SK-N-SH treated with all-trans-retinoic acid at 6 μM for 48 hours (cell line): ENCODE measurements at regions not wholly inside any gene's neighbourhood (a gene's known extent, or its start where the extent isn't known, plus 50 kb on each side); places are given as distances from the start of the nearest gene placed in this dataset.

Experiments used
- CREB5 ChIP-seq: fragments of 250-450 bp; sonication (Bioruptor Pico); IDR thresholded peaks from 2 replicates; pipeline ENCODE4 v1.5.1; 2020; ENCODE audit warnings: low read depth, mild to moderate bottlenecking, moderate library complexity
- CSDC2 ChIP-seq: fragments of 250-450 bp; sonication (Bioruptor Pico); IDR thresholded peaks from 2 replicates; pipeline ENCODE4 v1.5.0; 2020; ENCODE audit warnings: mild to moderate bottlenecking, moderate library complexity
- GLIS3 ChIP-seq: fragments of 250-450 bp; sonication (Bioruptor Pico); IDR thresholded peaks from 2 replicates; pipeline ENCODE4 v1.5.0; 2020; ENCODE audit warnings: mild to moderate bottlenecking, moderate library complexity
- ISL1 ChIP-seq: fragments of 250-450 bp; sonication (Bioruptor Pico); IDR thresholded peaks from 2 replicates; pipeline ENCODE4 v2.1.2; 2022; ENCODE audit warnings: mild to moderate bottlenecking, moderate library complexity
- RARB ChIP-seq: fragments of 250-450 bp; sonication (Bioruptor Pico); IDR thresholded peaks from 2 replicates; pipeline ENCODE4 v1.8.0; 2021; ENCODE audit warnings: mild to moderate bottlenecking, moderate library complexity
- TCF4 ChIP-seq: fragments of 250-450 bp; sonication (Bioruptor Pico); IDR thresholded peaks from 2 replicates; pipeline ENCODE4 v1.8.0; 2021; ENCODE audit warnings: mild to moderate bottlenecking, moderate library complexity, borderline replicate concordance
- ZFP3 ChIP-seq: fragments of 250-450 bp; sonication (Bioruptor Pico); IDR thresholded peaks from 2 replicates; pipeline ENCODE4 v1.5.0; 2020; ENCODE audit warnings: mild to moderate bottlenecking, moderate library complexity
- TF ChIP-seq, protein P1 (sequence below): fragments of 250-450 bp; sonication (Bioruptor Pico); IDR thresholded peaks from 2 replicates; pipeline ENCODE4 v1.8.0; 2020; ENCODE audit warnings: mild to moderate bottlenecking, moderate library complexity, borderline replicate concordance

- TF ChIP-seq ISL1 (CRISPR knock-in tag) (no peak), TCF4 (no peak), GLIS3 (CRISPR knock-in tag) (no peak), CSDC2 (CRISPR knock-in tag) (no peak), RARB (CRISPR knock-in tag) (no peak), ZFP3 (CRISPR knock-in tag) (no peak), CREB5 (CRISPR knock-in tag) (no peak)
- TF ChIP-seq, protein P1, sequence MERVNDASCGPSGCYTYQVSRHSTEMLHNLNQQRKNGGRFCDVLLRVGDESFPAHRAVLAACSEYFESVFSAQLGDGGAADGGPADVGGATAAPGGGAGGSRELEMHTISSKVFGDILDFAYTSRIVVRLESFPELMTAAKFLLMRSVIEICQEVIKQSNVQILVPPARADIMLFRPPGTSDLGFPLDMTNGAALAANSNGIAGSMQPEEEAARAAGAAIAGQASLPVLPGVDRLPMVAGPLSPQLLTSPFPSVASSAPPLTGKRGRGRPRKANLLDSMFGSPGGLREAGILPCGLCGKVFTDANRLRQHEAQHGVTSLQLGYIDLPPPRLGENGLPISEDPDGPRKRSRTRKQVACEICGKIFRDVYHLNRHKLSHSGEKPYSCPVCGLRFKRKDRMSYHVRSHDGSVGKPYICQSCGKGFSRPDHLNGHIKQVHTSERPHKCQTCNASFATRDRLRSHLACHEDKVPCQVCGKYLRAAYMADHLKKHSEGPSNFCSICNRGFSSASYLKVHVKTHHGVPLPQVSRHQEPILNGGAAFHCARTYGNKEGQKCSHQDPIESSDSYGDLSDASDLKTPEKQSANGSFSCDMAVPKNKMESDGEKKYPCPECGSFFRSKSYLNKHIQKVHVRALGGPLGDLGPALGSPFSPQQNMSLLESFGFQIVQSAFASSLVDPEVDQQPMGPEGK (CRISPR knock-in tag): no peak
Observed at GRCh38 chr5:58002323-58002722, 457.6 kb downstream of the PLK2 start.
